ENCODE measurements at regions not wholly inside any gene's neighbourhood (a gene's known extent, or its start where the extent isn't known, plus 50 kb on each side); places are given as distances from the start of the nearest gene placed in this dataset.
"Not testable (repeated sequence)": the region's sequence is repeated elsewhere in the genome, so short reads cannot be mapped to it uniquely, and the experiment has no call there.

DNA sequence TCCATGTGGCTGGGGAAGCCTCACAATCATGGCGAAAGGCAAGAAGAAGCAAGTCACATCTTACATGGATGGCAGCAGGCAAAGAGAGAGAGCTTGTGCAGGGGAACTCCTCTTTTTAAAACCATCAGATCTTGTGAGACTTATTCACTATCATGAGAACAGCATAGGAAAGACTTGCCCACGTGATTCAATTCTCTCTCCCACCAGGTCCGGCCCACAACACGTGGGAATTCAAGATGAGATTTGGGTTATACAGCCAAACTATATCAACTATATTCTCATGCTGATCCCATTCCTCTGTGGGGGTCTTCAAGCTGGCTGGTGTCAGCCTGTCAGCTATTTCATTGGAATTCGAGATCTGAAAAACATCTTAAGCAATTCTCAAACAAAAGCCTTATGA, 56.7 kb upstream of the RBM24 start:
- TF ChIP-seq, protein P1, sequence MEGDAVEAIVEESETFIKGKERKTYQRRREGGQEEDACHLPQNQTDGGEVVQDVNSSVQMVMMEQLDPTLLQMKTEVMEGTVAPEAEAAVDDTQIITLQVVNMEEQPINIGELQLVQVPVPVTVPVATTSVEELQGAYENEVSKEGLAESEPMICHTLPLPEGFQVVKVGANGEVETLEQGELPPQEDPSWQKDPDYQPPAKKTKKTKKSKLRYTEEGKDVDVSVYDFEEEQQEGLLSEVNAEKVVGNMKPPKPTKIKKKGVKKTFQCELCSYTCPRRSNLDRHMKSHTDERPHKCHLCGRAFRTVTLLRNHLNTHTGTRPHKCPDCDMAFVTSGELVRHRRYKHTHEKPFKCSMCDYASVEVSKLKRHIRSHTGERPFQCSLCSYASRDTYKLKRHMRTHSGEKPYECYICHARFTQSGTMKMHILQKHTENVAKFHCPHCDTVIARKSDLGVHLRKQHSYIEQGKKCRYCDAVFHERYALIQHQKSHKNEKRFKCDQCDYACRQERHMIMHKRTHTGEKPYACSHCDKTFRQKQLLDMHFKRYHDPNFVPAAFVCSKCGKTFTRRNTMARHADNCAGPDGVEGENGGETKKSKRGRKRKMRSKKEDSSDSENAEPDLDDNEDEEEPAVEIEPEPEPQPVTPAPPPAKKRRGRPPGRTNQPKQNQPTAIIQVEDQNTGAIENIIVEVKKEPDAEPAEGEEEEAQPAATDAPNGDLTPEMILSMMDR (IDR thresholded peaks at IDR 0.05): not testable (repeated sequence)
- not testable (repeated sequence) for TF ChIP-seq EZH2 (IDR thresholded peaks at IDR 0.05)

All from neural progenitor cell (in vitro differentiated cells).